ENCODE measurements at regions not wholly inside any gene's neighbourhood (a gene's known extent, or its start where the extent isn't known, plus 50 kb on each side); places are given as distances from the start of the nearest gene placed in this dataset.

DNA sequence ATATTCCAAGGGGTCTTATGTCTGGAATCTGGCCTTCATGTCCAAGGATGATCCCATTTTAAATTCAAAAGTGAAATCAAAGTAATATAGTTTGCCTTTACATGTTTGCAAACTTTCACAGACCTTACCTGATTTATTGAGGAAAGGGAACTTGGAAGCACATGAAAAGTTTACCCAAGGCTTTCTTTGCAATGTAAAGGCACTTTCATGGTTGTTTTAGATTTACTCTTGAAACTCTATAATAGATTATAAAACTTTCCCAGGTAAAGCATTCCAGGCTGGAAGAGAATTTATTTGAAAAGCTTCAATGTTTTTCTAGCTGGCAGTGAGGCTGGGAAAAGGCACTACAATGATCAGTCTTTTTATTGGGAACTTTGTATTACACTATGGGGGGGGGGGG is 842.8 kb upstream of the DIAPH2 start:
- TF ChIP-seq, protein P1, sequence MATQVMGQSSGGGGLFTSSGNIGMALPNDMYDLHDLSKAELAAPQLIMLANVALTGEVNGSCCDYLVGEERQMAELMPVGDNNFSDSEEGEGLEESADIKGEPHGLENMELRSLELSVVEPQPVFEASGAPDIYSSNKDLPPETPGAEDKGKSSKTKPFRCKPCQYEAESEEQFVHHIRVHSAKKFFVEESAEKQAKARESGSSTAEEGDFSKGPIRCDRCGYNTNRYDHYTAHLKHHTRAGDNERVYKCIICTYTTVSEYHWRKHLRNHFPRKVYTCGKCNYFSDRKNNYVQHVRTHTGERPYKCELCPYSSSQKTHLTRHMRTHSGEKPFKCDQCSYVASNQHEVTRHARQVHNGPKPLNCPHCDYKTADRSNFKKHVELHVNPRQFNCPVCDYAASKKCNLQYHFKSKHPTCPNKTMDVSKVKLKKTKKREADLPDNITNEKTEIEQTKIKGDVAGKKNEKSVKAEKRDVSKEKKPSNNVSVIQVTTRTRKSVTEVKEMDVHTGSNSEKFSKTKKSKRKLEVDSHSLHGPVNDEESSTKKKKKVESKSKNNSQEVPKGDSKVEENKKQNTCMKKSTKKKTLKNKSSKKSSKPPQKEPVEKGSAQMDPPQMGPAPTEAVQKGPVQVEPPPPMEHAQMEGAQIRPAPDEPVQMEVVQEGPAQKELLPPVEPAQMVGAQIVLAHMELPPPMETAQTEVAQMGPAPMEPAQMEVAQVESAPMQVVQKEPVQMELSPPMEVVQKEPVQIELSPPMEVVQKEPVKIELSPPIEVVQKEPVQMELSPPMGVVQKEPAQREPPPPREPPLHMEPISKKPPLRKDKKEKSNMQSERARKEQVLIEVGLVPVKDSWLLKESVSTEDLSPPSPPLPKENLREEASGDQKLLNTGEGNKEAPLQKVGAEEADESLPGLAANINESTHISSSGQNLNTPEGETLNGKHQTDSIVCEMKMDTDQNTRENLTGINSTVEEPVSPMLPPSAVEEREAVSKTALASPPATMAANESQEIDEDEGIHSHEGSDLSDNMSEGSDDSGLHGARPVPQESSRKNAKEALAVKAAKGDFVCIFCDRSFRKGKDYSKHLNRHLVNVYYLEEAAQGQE (IDR thresholded peaks at IDR 0.05; ENCODE audit: insufficient read depth in 1 of 2, low read depth in 2 of 2, low read length in 2 of 2), result no peak
- no peak for TF ChIP-seq TAF1 (IDR thresholded peaks at IDR 0.05; ENCODE audit: borderline replicate concordance, insufficient read depth, low read length)
- no peak for TF ChIP-seq SIN3A (IDR thresholded peaks at IDR 0.05; ENCODE audit: borderline replicate concordance, insufficient read depth, low read length)
- no peak for TF ChIP-seq POLR2AphosphoS5 (IDR thresholded peaks at IDR 0.05; ENCODE audit: low read depth, low read length)
